SK-N-SH (cell line): ENCODE measurements at regions not wholly inside any gene's neighbourhood (a gene's known extent, or its start where the extent isn't known, plus 50 kb on each side); places are given as distances from the start of the nearest gene placed in this dataset.

Experiments
- CTCF ChIA-PET: fragments of 300-600, 350-600 bp; formaldehyde crosslinking; extraction: SDS; loops from one replicate; lab custom pipeline; 2021; lab: Yijun Ruan, JAX
- POLR2A ChIA-PET: fragments of 350-600 bp; sonication (Branson Sonifier 250); formaldehyde crosslinking; extraction: SDS; loops from one replicate; lab custom pipeline; 2020; ENCODE audit warnings: antibody characterized with exemption, inconsistent platforms; lab: Yijun Ruan, JAX
- DNase-seq: peaks from one replicate; pipeline ENCODE4 v3.0.0; 2012
- H2AFZ ChIP-seq: fragments of 200-600 bp; sonication (generic); 2 replicates; pipeline ENCODE4 v1.8.1; 2016; ENCODE audit warnings: antibody characterized with exemption, mild to moderate bottlenecking, low read depth
- H3F3A ChIP-seq: fragments of 200-600 bp; sonication (generic); replicated peaks from 2 replicates; pipeline ENCODE3; 2016; ENCODE audit warnings: antibody characterized with exemption, mild to moderate bottlenecking; ENCODE audit not compliant: insufficient read depth
- H3K27ac ChIP-seq, 2 experiments: fragments of 200-500 bp in 1 of 2; fragments of 200-600 bp in 1 of 2; sonication (Bioruptor generic) in 1 of 2; sonication (generic), shearing (Covaris generic) in 1 of 2; 2 replicates each; pipeline versions ENCODE4 v1.5.1 to v1.6.1; 2014 to 2016; ENCODE audit warnings: low read depth in 2 of 2, inconsistent platforms in 1 of 2, low read length in 1 of 2, mild to moderate bottlenecking in 1 of 2, mixed read lengths in 1 of 2
- H3K27me3 ChIP-seq: fragments of 200-600 bp; sonication (generic), shearing (Covaris generic); 2 replicates; pipeline ENCODE4 v1.6.1; 2016; ENCODE audit warnings: mixed run types; ENCODE audit not compliant: insufficient read depth
- H3K36me3 ChIP-seq, 2 experiments: fragments of 200-500 bp in 1 of 2; fragments of 200-600 bp in 1 of 2; sonication (Bioruptor generic) in 1 of 2; sonication (generic) in 1 of 2; replicated peaks in 1 of 2; 2 replicates each; pipeline versions ENCODE3 to v1.5.1; 2014 to 2016; ENCODE audit warnings: low read length in 1 of 2, mild to moderate bottlenecking in 1 of 2; ENCODE audit not compliant: insufficient read depth in 2 of 2, control insufficient read depth in 1 of 2
- H3K4me1 ChIP-seq, 2 experiments: fragments of 200-500 bp in 1 of 2; fragments of 200-600 bp in 1 of 2; sonication (Bioruptor generic) in 1 of 2; sonication (generic), shearing (Covaris generic) in 1 of 2; 2 replicates each; pipeline versions ENCODE4 v1.5.1 to v1.6.1; 2014 to 2016; ENCODE audit warnings: low read depth in 1 of 2, low read length in 1 of 2, mixed run types in 1 of 2; ENCODE audit not compliant: insufficient read depth in 2 of 2, control insufficient read depth in 1 of 2
- H3K4me2 ChIP-seq: fragments of 200-600 bp; sonication (generic), shearing (Covaris generic); 2 replicates; pipeline ENCODE4 v1.6.1; 2017; ENCODE audit warnings: mixed run types
- H3K4me3 ChIP-seq, 2 experiments: fragments of 200-500 bp in 1 of 2; fragments of 200-600 bp in 1 of 2; sonication (Bioruptor generic) in 1 of 2; sonication (generic), shearing (Covaris generic) in 1 of 2; 2 replicates each; pipeline versions ENCODE4 v1.5.1 to v1.8.1; 2014 to 2016; ENCODE audit warnings: low read depth in 2 of 2, inconsistent platforms in 1 of 2, low read length in 1 of 2, mild to moderate bottlenecking in 1 of 2, mixed read lengths in 1 of 2, moderate library complexity in 1 of 2
- H3K79me2 ChIP-seq: fragments of 200-600 bp; sonication (generic); 2 replicates; pipeline ENCODE4 v1.8.1; 2017; ENCODE audit warnings: mild to moderate bottlenecking; ENCODE audit not compliant: insufficient read depth
- H3K9ac ChIP-seq: fragments of 200-600 bp; sonication (generic); 2 replicates; pipeline ENCODE4 v1.6.1; 2017; ENCODE audit warnings: mixed run types
- H3K9me2 ChIP-seq: fragments of 200-600 bp; sonication (generic); 2 replicates; pipeline ENCODE4 v1.6.1; 2017; ENCODE audit warnings: mixed run types
- H3K9me3 ChIP-seq: fragments of 200-600 bp; sonication (generic); 2 replicates; pipeline ENCODE4 v1.6.1; 2017; ENCODE audit warnings: mixed run types, mild to moderate bottlenecking, moderate library complexity
- H4K20me1 ChIP-seq: fragments of 200-600 bp; sonication (generic); 2 replicates; pipeline ENCODE4 v1.6.1; 2017; ENCODE audit warnings: mild to moderate bottlenecking, mixed run types; ENCODE audit not compliant: insufficient read depth
- CHD2 ChIP-seq: fragments of 150-350 bp; IDR thresholded peaks from 2 replicates; pipeline ENCODE4 v1.6.1; 2018; ENCODE audit warnings: low read length; ENCODE audit not compliant: partially characterized antibody
- ELF1 ChIP-seq: IDR thresholded peaks from 2 replicates; pipeline ENCODE4 v1.4.0; 2012
- FOXJ3 ChIP-seq: sonication (generic); formaldehyde crosslinking; IDR thresholded peaks from 2 replicates; pipeline ENCODE4 v1.5.1; 2020; ENCODE audit warnings: mild to moderate bottlenecking, missing genetic modification reagents
- FOXM1 ChIP-seq: IDR thresholded peaks from 2 replicates; pipeline ENCODE4 v1.4.0; 2012; ENCODE audit warnings: low read depth, mild to moderate bottlenecking
- GABPA ChIP-seq: IDR thresholded peaks from 2 replicates; pipeline ENCODE4 v1.4.0; 2012; ENCODE audit warnings: low read depth, mild to moderate bottlenecking
- JUND ChIP-seq: IDR thresholded peaks from 2 replicates; pipeline ENCODE4 v1.4.0; 2012
- MXI1 ChIP-seq: IDR thresholded peaks from 2 replicates; pipeline ENCODE4 v1.6.1; 2012; ENCODE audit warnings: mild to moderate bottlenecking, low read depth, low read length, improper control_type of control experiment
- NFIC ChIP-seq: IDR thresholded peaks from 2 replicates; pipeline ENCODE4 v1.4.0; 2012; ENCODE audit warnings: borderline replicate concordance
- NRF1 ChIP-seq: IDR thresholded peaks from 2 replicates; pipeline ENCODE4 v1.6.1; 2012; ENCODE audit warnings: low read depth, mild to moderate bottlenecking, low read length
- POLR2AphosphoS5 ChIP-seq: IDR thresholded peaks from 2 replicates; pipeline ENCODE4 v1.6.1; 2012; ENCODE audit warnings: low read depth, low read length
- RAD21 ChIP-seq: IDR thresholded peaks from 2 replicates; pipeline ENCODE4 v1.6.1; 2012; ENCODE audit warnings: mild to moderate bottlenecking, low read length
- RCOR1 ChIP-seq: fragments of 150-350 bp; IDR thresholded peaks from 2 replicates; pipeline ENCODE4 v1.6.1; 2017; ENCODE audit warnings: antibody characterized with exemption, low read length
- RFX5 ChIP-seq: IDR thresholded peaks from 2 replicates; pipeline ENCODE4 v1.6.1; 2012; ENCODE audit warnings: mild to moderate bottlenecking, improper control_type of control experiment, low read length
- SIN3A ChIP-seq: IDR thresholded peaks from 2 replicates; pipeline ENCODE4 v1.6.1; 2012; ENCODE audit warnings: low read depth, mild to moderate bottlenecking, low read length, moderate library complexity, borderline replicate concordance
- SMC3 ChIP-seq: IDR thresholded peaks from 2 replicates; pipeline ENCODE4 v1.6.1; 2012; ENCODE audit warnings: low read depth, low read length, improper control_type of control experiment
- TAF1 ChIP-seq: IDR thresholded peaks from 2 replicates; pipeline ENCODE4 v1.6.1; 2012; ENCODE audit warnings: low read depth, mild to moderate bottlenecking, low read length, moderate library complexity, borderline replicate concordance
- TCF12 ChIP-seq: IDR thresholded peaks from 2 replicates; pipeline ENCODE4 v1.4.0; 2012
- YY1 ChIP-seq: IDR thresholded peaks from 2 replicates; pipeline ENCODE4 v1.4.0; 2012; ENCODE audit warnings: low read depth, mild to moderate bottlenecking
- WGBS: methylation state at CpG from one replicate; pipeline ENCODE4 v1.1.6; 2017; ENCODE audit warnings: low lambda C conversion rate; 5-methylcytosine and 5-hydroxymethylcytosine counted together
- TF ChIP-seq, protein P1 (sequence below): fragments of 150-350 bp; IDR thresholded peaks from 2 replicates; pipeline ENCODE4 v1.6.1; 2016; ENCODE audit warnings: mild to moderate bottlenecking, low read depth, low read length
- TF ChIP-seq, protein P2 (sequence below): fragments of 200-600 bp; sonication (generic); IDR thresholded peaks from 2 replicates; pipeline ENCODE4 v1.6.1; 2017; ENCODE audit warnings: antibody characterized with exemption, mild to moderate bottlenecking, moderate library complexity
- TF ChIP-seq, protein P3 (sequence below): IDR thresholded peaks from 2 replicates; pipeline ENCODE4 v1.6.1; 2012; ENCODE audit warnings: mild to moderate bottlenecking, low read depth, low read length, moderate library complexity
- TF ChIP-seq, protein P4 (sequence below): IDR thresholded peaks from 2 replicates; pipeline ENCODE4 v1.4.0; 2012; ENCODE audit warnings: low read depth, borderline replicate concordance
- TF ChIP-seq, protein P5 (sequence below): IDR thresholded peaks from 2 replicates; pipeline ENCODE4 v1.4.0; 2012; ENCODE audit warnings: low read depth

DNA sequence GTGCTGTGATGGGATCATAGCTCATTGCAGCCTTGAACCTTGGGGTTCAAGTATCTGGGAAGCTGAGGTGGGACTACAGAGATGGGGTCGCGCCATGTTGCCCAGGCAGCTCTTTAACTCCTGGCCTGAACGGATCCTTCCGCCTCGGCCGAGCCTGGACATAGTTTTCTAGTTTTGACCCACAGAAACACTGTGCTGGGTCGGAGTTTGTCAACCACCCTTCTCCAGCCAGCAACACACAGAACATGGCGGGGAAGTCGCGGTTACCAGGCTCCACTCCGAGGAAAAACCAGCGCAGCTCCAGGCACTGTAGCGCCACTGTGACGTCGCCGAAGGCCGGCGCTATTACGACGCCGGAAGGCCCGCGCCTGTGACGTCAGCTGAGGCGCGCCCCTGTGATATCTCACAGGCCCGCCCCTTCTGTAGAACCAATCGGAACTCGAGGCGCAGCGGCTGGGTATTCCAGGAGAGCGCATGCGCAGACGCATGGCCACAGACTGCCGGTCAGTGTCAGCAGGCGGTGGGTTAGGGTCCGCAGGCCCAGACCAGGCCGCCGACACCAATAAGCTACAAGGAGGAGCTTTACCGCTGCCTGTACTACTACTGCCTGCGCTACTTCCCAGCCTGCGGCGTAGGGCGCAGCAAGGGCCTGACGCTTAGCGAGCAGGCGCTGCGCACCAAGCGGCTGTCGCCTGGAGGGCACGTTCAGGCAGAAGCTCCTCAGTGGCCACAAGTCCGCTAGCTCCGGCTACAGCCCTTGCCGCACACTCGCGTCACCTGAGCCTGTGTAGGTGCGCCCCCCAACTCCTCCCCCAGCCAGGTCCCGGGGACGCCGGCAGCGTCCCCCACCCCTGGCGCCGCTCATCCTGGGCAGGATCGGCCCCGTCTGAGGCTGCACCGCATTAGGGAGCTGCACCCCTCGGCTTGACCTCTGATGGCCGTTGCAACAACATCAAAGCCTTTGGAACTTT lies 135.2 kb upstream of the KCTD7 start:
- Histone ChIP-seq H3K9ac (peak overlapping the region; percentile 89), H3K27ac (peak overlapping the region; percentile 84), H3K4me3 (peak overlapping the region; percentile 62 to 74), H2AFZ (peak overlapping the region; percentile 99), H3K9me2 (no peaks in the 10 kb centered on the region), H3K27me3 (no peaks in the 10 kb centered on the region), H3K9me3 (no peaks in the 10 kb centered on the region), H3K79me2 (peaks cover 7% of the 10 kb centered on the region), H3K4me2 (peak overlapping the region; percentile 100), H3K36me3 (no peaks in the 10 kb centered on the region), H3K4me1 (peaks cover 0 to 8% of the 10 kb centered on the region in 2 experiments; a peak in 1 of 4 replicates), H3F3A (peaks cover 7% of the 10 kb centered on the region), H4K20me1 (no peaks in the 10 kb centered on the region)
- WGBS = 1% methylated on average over 34 of the region's 68 CpGs
- POLR2A ChIA-PET = interaction anchor here (0.6 to 1.9 kb wide), 16 partner anchors 9 to 642 kb away, joined by 3 to 15 read pairs (median 3); partner anchors contain the start of genes ASL, CRCP and KCTD7
- CTCF ChIA-PET = interaction anchor here (0.6 to 1.4 kb wide), 3 partner anchors 12 to 1054 kb away, joined by 3 to 5 read pairs (median 3); no protein-coding TSS in a partner anchor
- peak; percentile 99 for DNase-seq
- TF ChIP-seq, protein P1, sequence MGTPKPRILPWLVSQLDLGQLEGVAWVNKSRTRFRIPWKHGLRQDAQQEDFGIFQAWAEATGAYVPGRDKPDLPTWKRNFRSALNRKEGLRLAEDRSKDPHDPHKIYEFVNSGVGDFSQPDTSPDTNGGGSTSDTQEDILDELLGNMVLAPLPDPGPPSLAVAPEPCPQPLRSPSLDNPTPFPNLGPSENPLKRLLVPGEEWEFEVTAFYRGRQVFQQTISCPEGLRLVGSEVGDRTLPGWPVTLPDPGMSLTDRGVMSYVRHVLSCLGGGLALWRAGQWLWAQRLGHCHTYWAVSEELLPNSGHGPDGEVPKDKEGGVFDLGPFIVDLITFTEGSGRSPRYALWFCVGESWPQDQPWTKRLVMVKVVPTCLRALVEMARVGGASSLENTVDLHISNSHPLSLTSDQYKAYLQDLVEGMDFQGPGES = no peak
- TF ChIP-seq CHD2 (peak; percentile 65), MXI1 (peak; percentile 76), RFX5 (peak; percentile 69), SIN3A (peak; percentile 51; the same call in 1 of the 2 replicates), SMC3 (peak; percentile 8), GABPA (peak; percentile 73), RAD21 (peak; percentile 35; the same call in 1 of the 2 replicates), FOXM1 (no peak), FOXJ3 (CRISPR knock-in tag) (no peak), TAF1 (0 out of 2 replicates have a peak, but pooled peaks have one; percentile 17), YY1 (peak; percentile 88), TCF12 (no peak), NFIC (no peak), JUND (no peak), NRF1 (peak; percentile 70), ELF1 (peak; percentile 81), RCOR1 (peak; percentile 68), POLR2AphosphoS5 (peak; percentile 97)
- TF ChIP-seq, protein P2, sequence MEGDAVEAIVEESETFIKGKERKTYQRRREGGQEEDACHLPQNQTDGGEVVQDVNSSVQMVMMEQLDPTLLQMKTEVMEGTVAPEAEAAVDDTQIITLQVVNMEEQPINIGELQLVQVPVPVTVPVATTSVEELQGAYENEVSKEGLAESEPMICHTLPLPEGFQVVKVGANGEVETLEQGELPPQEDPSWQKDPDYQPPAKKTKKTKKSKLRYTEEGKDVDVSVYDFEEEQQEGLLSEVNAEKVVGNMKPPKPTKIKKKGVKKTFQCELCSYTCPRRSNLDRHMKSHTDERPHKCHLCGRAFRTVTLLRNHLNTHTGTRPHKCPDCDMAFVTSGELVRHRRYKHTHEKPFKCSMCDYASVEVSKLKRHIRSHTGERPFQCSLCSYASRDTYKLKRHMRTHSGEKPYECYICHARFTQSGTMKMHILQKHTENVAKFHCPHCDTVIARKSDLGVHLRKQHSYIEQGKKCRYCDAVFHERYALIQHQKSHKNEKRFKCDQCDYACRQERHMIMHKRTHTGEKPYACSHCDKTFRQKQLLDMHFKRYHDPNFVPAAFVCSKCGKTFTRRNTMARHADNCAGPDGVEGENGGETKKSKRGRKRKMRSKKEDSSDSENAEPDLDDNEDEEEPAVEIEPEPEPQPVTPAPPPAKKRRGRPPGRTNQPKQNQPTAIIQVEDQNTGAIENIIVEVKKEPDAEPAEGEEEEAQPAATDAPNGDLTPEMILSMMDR = peak; percentile 22; the same call in 1 of the 2 replicates
- TF ChIP-seq, protein P3, sequence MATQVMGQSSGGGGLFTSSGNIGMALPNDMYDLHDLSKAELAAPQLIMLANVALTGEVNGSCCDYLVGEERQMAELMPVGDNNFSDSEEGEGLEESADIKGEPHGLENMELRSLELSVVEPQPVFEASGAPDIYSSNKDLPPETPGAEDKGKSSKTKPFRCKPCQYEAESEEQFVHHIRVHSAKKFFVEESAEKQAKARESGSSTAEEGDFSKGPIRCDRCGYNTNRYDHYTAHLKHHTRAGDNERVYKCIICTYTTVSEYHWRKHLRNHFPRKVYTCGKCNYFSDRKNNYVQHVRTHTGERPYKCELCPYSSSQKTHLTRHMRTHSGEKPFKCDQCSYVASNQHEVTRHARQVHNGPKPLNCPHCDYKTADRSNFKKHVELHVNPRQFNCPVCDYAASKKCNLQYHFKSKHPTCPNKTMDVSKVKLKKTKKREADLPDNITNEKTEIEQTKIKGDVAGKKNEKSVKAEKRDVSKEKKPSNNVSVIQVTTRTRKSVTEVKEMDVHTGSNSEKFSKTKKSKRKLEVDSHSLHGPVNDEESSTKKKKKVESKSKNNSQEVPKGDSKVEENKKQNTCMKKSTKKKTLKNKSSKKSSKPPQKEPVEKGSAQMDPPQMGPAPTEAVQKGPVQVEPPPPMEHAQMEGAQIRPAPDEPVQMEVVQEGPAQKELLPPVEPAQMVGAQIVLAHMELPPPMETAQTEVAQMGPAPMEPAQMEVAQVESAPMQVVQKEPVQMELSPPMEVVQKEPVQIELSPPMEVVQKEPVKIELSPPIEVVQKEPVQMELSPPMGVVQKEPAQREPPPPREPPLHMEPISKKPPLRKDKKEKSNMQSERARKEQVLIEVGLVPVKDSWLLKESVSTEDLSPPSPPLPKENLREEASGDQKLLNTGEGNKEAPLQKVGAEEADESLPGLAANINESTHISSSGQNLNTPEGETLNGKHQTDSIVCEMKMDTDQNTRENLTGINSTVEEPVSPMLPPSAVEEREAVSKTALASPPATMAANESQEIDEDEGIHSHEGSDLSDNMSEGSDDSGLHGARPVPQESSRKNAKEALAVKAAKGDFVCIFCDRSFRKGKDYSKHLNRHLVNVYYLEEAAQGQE = no peak
- TF ChIP-seq, protein P4, sequence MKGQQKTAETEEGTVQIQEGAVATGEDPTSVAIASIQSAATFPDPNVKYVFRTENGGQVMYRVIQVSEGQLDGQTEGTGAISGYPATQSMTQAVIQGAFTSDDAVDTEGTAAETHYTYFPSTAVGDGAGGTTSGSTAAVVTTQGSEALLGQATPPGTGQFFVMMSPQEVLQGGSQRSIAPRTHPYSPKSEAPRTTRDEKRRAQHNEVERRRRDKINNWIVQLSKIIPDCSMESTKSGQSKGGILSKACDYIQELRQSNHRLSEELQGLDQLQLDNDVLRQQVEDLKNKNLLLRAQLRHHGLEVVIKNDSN = peak; percentile 47; the same call in 1 of the 2 replicates
- TF ChIP-seq, protein P5, sequence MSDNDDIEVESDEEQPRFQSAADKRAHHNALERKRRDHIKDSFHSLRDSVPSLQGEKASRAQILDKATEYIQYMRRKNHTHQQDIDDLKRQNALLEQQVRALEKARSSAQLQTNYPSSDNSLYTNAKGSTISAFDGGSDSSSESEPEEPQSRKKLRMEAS = peak; percentile 46
